Astrocyte (in vitro differentiated cells and primary cell): ENCODE measurements at regions not wholly inside any gene's neighbourhood (a gene's known extent, or its start where the extent isn't known, plus 50 kb on each side); places are given as distances from the start of the nearest gene placed in this dataset.

Source experiments
- DNase-seq: peaks from one replicate; pipeline ENCODE4 v3.0.0-alpha.2; 2010; ENCODE audit warnings: low read depth
- FAIRE-seq: peaks from 2 replicates; lab custom pipeline; 2011; peaks lifted over from hg19 to GRCh38; lab: Jason Lieb, UNC
- H2AFZ ChIP-seq: 2 replicates; pipeline ENCODE4 v1.6.0; 2012; ENCODE audit warnings: low read depth, low read length, inconsistent platforms
- H3K27ac ChIP-seq: 2 replicates; pipeline ENCODE4 v1.5.1; 2011; ENCODE audit warnings: low read depth, low read length, inconsistent platforms
- H3K27me3 ChIP-seq: 2 replicates; pipeline ENCODE4 v1.6.0; 2011; ENCODE audit warnings: low read length, inconsistent platforms; ENCODE audit not compliant: insufficient read depth
- H3K36me3 ChIP-seq: 2 replicates; pipeline ENCODE4 v1.5.1; 2011; ENCODE audit warnings: low read length, inconsistent platforms; ENCODE audit not compliant: insufficient read depth
- H3K4me1 ChIP-seq: 2 replicates; pipeline ENCODE4 v1.5.1; 2011; ENCODE audit warnings: low read length, inconsistent platforms; ENCODE audit not compliant: insufficient read depth
- H3K4me2 ChIP-seq: 2 replicates; pipeline ENCODE4 v1.6.0; 2012; ENCODE audit warnings: low read length, inconsistent platforms
- H3K4me3 ChIP-seq: 2 replicates; pipeline ENCODE4 v1.5.1; 2011; ENCODE audit warnings: low read depth, mild to moderate bottlenecking, low read length, inconsistent platforms; ENCODE audit not compliant: insufficient read depth
- H3K79me2 ChIP-seq: 2 replicates; pipeline ENCODE4 v1.6.0; 2012; ENCODE audit warnings: mild to moderate bottlenecking, low read length, inconsistent platforms; ENCODE audit not compliant: insufficient read depth
- H3K9ac ChIP-seq: 2 replicates; pipeline ENCODE4 v1.6.0; 2012; ENCODE audit warnings: mild to moderate bottlenecking, low read length, inconsistent platforms
- H3K9me3 ChIP-seq: 2 replicates; pipeline ENCODE4 v1.5.1; 2012; ENCODE audit warnings: low read depth, mild to moderate bottlenecking, low read length, inconsistent platforms; ENCODE audit not compliant: insufficient read depth
- H4K20me1 ChIP-seq: 2 replicates; pipeline ENCODE4 v1.6.0; 2012; ENCODE audit warnings: low read length, inconsistent platforms; ENCODE audit not compliant: insufficient read depth
- H3K27ac Mint-ChIP-seq: one replicate; pipeline ENCODE4 v1.8.0; 2021; ENCODE audit warnings: mild to moderate bottlenecking, mixed read lengths; ENCODE audit not compliant: unreplicated experiment
- H3K27me3 Mint-ChIP-seq: one replicate; pipeline ENCODE4 v1.8.0; 2021; ENCODE audit warnings: low read depth, mixed read lengths; ENCODE audit not compliant: unreplicated experiment
- H3K36me3 Mint-ChIP-seq: one replicate; pipeline ENCODE4 v1.8.0; 2021; ENCODE audit warnings: low read depth, mixed read lengths; ENCODE audit not compliant: unreplicated experiment
- H3K4me1 Mint-ChIP-seq: one replicate; pipeline ENCODE4 v1.8.0; 2021; ENCODE audit warnings: low read depth, mixed read lengths; ENCODE audit not compliant: unreplicated experiment
- H3K4me3 Mint-ChIP-seq: one replicate; pipeline ENCODE4 v1.8.0; 2021; ENCODE audit warnings: mild to moderate bottlenecking, moderate library complexity, mixed read lengths; ENCODE audit not compliant: unreplicated experiment
- H3K9me3 Mint-ChIP-seq: one replicate; pipeline ENCODE4 v1.8.0; 2021; ENCODE audit warnings: mild to moderate bottlenecking, mixed read lengths; ENCODE audit not compliant: unreplicated experiment
- EZH2 ChIP-seq: IDR thresholded peaks from 2 replicates; pipeline ENCODE4 v1.6.1; 2012; ENCODE audit warnings: mild to moderate bottlenecking, low read length, inconsistent platforms; ENCODE audit not compliant: insufficient read depth
- TF ChIP-seq, protein P1 (sequence below): IDR thresholded peaks from 2 replicates; pipeline ENCODE4 v1.5.1; 2011; ENCODE audit warnings: low read depth, mild to moderate bottlenecking, inconsistent platforms, low read length, moderate library complexity; ENCODE audit not compliant: insufficient read depth

DNA sequence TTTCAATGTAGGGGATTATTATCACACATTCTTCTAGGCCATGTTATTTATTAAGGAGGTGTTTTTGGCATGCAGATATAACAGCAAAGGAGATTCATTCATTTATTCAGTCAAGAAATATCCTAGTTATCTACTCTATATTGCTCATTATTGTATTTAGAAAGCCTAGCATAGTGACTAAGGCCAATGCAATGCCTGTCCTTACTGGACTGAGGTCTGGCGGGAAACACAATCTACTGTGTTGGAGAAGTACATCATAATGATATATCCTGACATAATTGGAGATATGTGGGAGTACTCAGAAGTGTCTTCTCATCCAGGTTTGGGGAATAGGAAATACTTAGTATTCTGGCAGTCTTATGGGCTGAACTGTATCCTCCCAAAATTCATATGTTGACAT lies 421.5 kb upstream of the USP24 start:
- H3K27me3 Mint-ChIP-seq, result peaks cover 5% of the 10 kb centered on the region
- Histone ChIP-seq H3K36me3 (no peaks in the 10 kb centered on the region), H3K4me2 (no peak overlapping the region), H2AFZ (no peak overlapping the region), H3K27ac (no peak overlapping the region), H3K79me2 (no peaks in the 10 kb centered on the region), H3K4me3 (no peak overlapping the region), H3K9ac (no peak overlapping the region), H3K9me3 (no peaks in the 10 kb centered on the region), H3K4me1 (peaks cover 4% of the 10 kb centered on the region), H4K20me1 (no peaks in the 10 kb centered on the region), H3K27me3 (no peaks in the 10 kb centered on the region)
- peak; percentile 64 for FAIRE-seq
- TF ChIP-seq, protein P1, sequence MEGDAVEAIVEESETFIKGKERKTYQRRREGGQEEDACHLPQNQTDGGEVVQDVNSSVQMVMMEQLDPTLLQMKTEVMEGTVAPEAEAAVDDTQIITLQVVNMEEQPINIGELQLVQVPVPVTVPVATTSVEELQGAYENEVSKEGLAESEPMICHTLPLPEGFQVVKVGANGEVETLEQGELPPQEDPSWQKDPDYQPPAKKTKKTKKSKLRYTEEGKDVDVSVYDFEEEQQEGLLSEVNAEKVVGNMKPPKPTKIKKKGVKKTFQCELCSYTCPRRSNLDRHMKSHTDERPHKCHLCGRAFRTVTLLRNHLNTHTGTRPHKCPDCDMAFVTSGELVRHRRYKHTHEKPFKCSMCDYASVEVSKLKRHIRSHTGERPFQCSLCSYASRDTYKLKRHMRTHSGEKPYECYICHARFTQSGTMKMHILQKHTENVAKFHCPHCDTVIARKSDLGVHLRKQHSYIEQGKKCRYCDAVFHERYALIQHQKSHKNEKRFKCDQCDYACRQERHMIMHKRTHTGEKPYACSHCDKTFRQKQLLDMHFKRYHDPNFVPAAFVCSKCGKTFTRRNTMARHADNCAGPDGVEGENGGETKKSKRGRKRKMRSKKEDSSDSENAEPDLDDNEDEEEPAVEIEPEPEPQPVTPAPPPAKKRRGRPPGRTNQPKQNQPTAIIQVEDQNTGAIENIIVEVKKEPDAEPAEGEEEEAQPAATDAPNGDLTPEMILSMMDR, result no peak
- TF ChIP-seq EZH2, result no peak
- H3K4me1 Mint-ChIP-seq, result no peaks in the 10 kb centered on the region
- H3K27ac Mint-ChIP-seq, result no peak overlapping the region
- peak; percentile 72 for DNase-seq
- H3K9me3 Mint-ChIP-seq, result peaks cover 6% of the 10 kb centered on the region
- no peaks in the 10 kb centered on the region for H3K36me3 Mint-ChIP-seq
- no peak overlapping the region for H3K4me3 Mint-ChIP-seq

DNA sequence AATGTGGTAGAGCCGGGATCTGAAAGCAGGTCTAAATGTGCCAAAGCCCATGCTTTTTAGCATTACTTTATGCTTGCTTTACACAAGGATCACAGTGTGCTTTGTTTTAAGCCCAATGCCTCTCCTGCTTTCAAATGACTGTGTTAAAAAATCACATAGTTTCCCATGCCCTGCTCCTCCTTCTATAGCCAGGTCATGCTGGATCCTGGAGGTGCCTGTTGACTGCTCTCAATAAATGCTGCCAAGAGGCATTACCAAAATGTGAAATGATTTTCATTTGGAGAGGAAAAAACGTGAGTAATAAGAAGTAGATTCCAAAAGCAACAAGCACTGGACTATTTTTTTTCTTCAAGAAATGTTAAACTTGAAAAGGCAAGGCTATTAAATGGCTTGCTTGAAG lies 420.7 kb upstream of the USP24 start:
- H3K4me2 ChIP-seq, result no peak overlapping the region
- Mint-ChIP-seq H3K4me1 (no peaks in the 10 kb centered on the region), H3K4me3 (no peak overlapping the region), H3K27ac (no peak overlapping the region), H3K27me3 (peaks cover 5% of the 10 kb centered on the region), H3K36me3 (no peaks in the 10 kb centered on the region), H3K9me3 (peaks cover 6% of the 10 kb centered on the region)
- peaks cover 4% of the 10 kb centered on the region for H3K4me1 ChIP-seq
- H3K27ac ChIP-seq, result no peak overlapping the region
- TF ChIP-seq, protein P1, result no peak
- TF ChIP-seq EZH2, result no peak
- H4K20me1 ChIP-seq, result no peaks in the 10 kb centered on the region
- DNase-seq (peak; percentile 68), FAIRE-seq (no peak)
- H3K27me3 ChIP-seq, result no peaks in the 10 kb centered on the region
- no peaks in the 10 kb centered on the region for H3K36me3 ChIP-seq
- H3K9ac ChIP-seq, result no peak overlapping the region
- no peaks in the 10 kb centered on the region for H3K79me2 ChIP-seq
- H3K9me3 ChIP-seq, result no peaks in the 10 kb centered on the region
- H2AFZ ChIP-seq, result no peak overlapping the region
- no peak overlapping the region for H3K4me3 ChIP-seq

DNA sequence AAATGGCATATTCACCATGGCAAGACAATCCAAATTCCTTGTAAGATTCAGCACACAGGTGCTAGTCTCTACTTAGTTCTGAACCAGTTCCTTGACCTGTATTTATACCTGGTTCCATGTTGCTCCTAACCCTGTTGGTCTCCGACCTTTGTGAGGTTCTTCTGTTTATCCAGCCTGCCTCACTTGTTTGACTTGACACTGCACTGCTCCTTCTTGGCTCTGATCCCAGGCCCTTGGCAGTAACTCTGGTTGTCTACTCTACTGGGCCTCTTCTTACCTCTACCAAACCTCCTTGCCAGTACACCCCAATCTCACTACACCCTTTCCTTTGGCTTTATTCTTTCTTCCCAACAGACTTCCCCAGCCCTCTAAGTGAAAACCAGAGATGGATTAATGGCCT lies 419.4 kb upstream of the USP24 start:
- Mint-ChIP-seq H3K4me1 (no peaks in the 10 kb centered on the region), H3K9me3 (peaks cover 6% of the 10 kb centered on the region)
- H3K27ac ChIP-seq, result no peak overlapping the region

More for the DNA sequence above, 419.4 kb upstream of the USP24 start:
- H3K36me3 Mint-ChIP-seq, result no peaks in the 10 kb centered on the region
- H3K27me3 ChIP-seq, result no peaks in the 10 kb centered on the region
- no peak for DNase-seq
- H3K9me3 ChIP-seq, result no peaks in the 10 kb centered on the region
- H3K9ac ChIP-seq, result no peak overlapping the region
- no peak overlapping the region for H3K4me2 ChIP-seq
- no peak overlapping the region for H3K4me3 Mint-ChIP-seq
- FAIRE-seq, result no peak
- TF ChIP-seq, protein P1, result no peak
- TF ChIP-seq EZH2, result no peak
- H3K27me3 Mint-ChIP-seq, result peaks cover 5% of the 10 kb centered on the region
- H3K36me3 ChIP-seq, result no peaks in the 10 kb centered on the region
- no peak overlapping the region for H2AFZ ChIP-seq
- no peaks in the 10 kb centered on the region for H3K79me2 ChIP-seq
- H3K27ac Mint-ChIP-seq, result no peak overlapping the region
- H4K20me1 ChIP-seq, result no peaks in the 10 kb centered on the region
- H3K4me3 ChIP-seq, result no peak overlapping the region
- H3K4me1 ChIP-seq, result peaks cover 4% of the 10 kb centered on the region
